Endothelial cell of umbilical vein (primary cell): ENCODE measurements at regions not wholly inside any gene's neighbourhood (a gene's known extent, or its start where the extent isn't known, plus 50 kb on each side); places are given as distances from the start of the nearest gene placed in this dataset.

Experiments
- BruUV-seq: library from RNA; stranded (reverse); fragments of 400-500 nt; replicated peaks from 2 replicates; lab custom pipeline; 2021; lab: Mats Ljungman, UMichigan
- CTCF ChIA-PET: fragments of 300-600, 350-600 bp; sonication (Branson Sonifier 250); formaldehyde crosslinking; loops from one replicate; lab custom pipeline; 2021; ENCODE audit warnings: antibody characterized with exemption, inconsistent platforms; lab: Charles Lee
- POLR2A ChIA-PET: fragments of 300-600, 350-600 bp; sonication (Branson Sonifier 250); formaldehyde crosslinking; loops from one replicate; lab custom pipeline; 2021; ENCODE audit warnings: antibody characterized with exemption, inconsistent platforms; lab: Charles Lee
- DNase-seq: peaks from one replicate; pipeline ENCODE4 v3.0.0-alpha.2; 2011; ENCODE audit warnings: low read depth, low spot score
- FAIRE-seq: peaks from 2 replicates; lab custom pipeline; 2011; peaks lifted over from hg19 to GRCh38; lab: Jason Lieb, UNC
- H2AFZ ChIP-seq: 2 replicates; pipeline ENCODE4 v1.6.0; 2012; ENCODE audit warnings: low read depth, low read length, control low read depth, inconsistent platforms
- H3K27ac ChIP-seq: 2 replicates; pipeline ENCODE4 v1.5.1; 2011; ENCODE audit warnings: low read depth, mild to moderate bottlenecking, control low read depth, low read length, moderate library complexity; ENCODE audit not compliant: insufficient read depth
- H3K27me3 ChIP-seq, 2 experiments: 2 replicates each; pipeline versions ENCODE4 v1.6.0 to v1.6.1; 2011; ENCODE audit warnings: low read length in 2 of 2, mixed read lengths in 1 of 2; ENCODE audit not compliant: control insufficient read depth in 2 of 2, insufficient read depth in 2 of 2
- H3K36me3 ChIP-seq, 2 experiments: 2 replicates in 1 of 2; 3 replicates in 1 of 2; pipeline ENCODE4 v1.5.1; 2011; ENCODE audit warnings: low read length in 2 of 2, mild to moderate bottlenecking in 1 of 2, moderate library complexity in 1 of 2; ENCODE audit not compliant: control insufficient read depth in 2 of 2, insufficient read depth in 2 of 2; ENCODE audit errors: extremely low read depth in 1 of 2
- H3K4me1 ChIP-seq: 3 replicates; pipeline ENCODE4 v1.5.1; 2011; ENCODE audit warnings: mild to moderate bottlenecking, low read length; ENCODE audit not compliant: control insufficient read depth, insufficient read depth; ENCODE audit errors: extremely low read depth
- H3K4me2 ChIP-seq: 2 replicates; pipeline ENCODE4 v1.6.1; 2011; ENCODE audit warnings: low read length, control low read depth, mixed read lengths; ENCODE audit not compliant: insufficient read depth
- H3K4me3 ChIP-seq, 3 experiments: fragments of 200-600 bp in 1 of 3; sonication (generic), shearing (Covaris generic) in 1 of 3; replicated peaks in 1 of 3; 2 replicates each; pipeline ENCODE4 v1.5.1; 2011 to 2016; ENCODE audit warnings: control low read depth in 3 of 3, low read length in 3 of 3, mild to moderate bottlenecking in 2 of 3, inconsistent platforms in 1 of 3, low read depth in 1 of 3, moderate library complexity in 1 of 3; ENCODE audit not compliant: insufficient read depth in 1 of 3
- H3K79me2 ChIP-seq: 2 replicates; pipeline ENCODE4 v1.6.0; 2012; ENCODE audit warnings: low read length, inconsistent platforms; ENCODE audit not compliant: control insufficient read depth, insufficient read depth
- H3K9ac ChIP-seq: replicated peaks from 2 replicates; pipeline ENCODE3; 2011; ENCODE audit warnings: low read length, control low read depth; ENCODE audit not compliant: insufficient read depth; ENCODE audit errors: extremely low read depth
- H3K9me1 ChIP-seq: replicated peaks from 3 replicates; pipeline ENCODE4 v1.6.0; 2011; ENCODE audit warnings: mild to moderate bottlenecking, low read length; ENCODE audit not compliant: control insufficient read depth, insufficient read depth; ENCODE audit errors: extremely low read depth
- H3K9me3 ChIP-seq: replicated peaks from 2 replicates; pipeline ENCODE4 v1.5.1; 2012; ENCODE audit warnings: low read length, inconsistent platforms; ENCODE audit not compliant: control insufficient read depth, insufficient read depth
- H4K20me1 ChIP-seq: replicated peaks from 2 replicates; pipeline ENCODE3; 2011; ENCODE audit warnings: mild to moderate bottlenecking, low read length; ENCODE audit not compliant: control insufficient read depth, insufficient read depth; ENCODE audit errors: extremely low read depth
- EZH2 ChIP-seq: IDR thresholded peaks from 2 replicates; pipeline ENCODE4 v1.6.1; 2012; ENCODE audit warnings: borderline replicate concordance, low read depth, mild to moderate bottlenecking, moderate library complexity, low read length, inconsistent platforms; ENCODE audit not compliant: severe bottlenecking
- FOS ChIP-seq: IDR thresholded peaks from 2 replicates; pipeline ENCODE4 v1.6.1; 2011; ENCODE audit warnings: mild to moderate bottlenecking, low read length, moderate library complexity, borderline replicate concordance; ENCODE audit not compliant: insufficient read depth
- GATA2 ChIP-seq: IDR thresholded peaks from 2 replicates; pipeline ENCODE4 v1.7.0; 2011; ENCODE audit warnings: low read depth, mild to moderate bottlenecking, moderate library complexity, mixed read lengths, low read length; ENCODE audit not compliant: insufficient read length, insufficient read depth
- JUN ChIP-seq: IDR thresholded peaks from 2 replicates; pipeline ENCODE4 v1.6.1; 2011; ENCODE audit warnings: borderline replicate concordance, low read depth; ENCODE audit not compliant: insufficient read length, insufficient read depth
- MYC ChIP-seq: IDR thresholded peaks from one replicate; pipeline ENCODE4 v1.6.1; 2011; ENCODE audit warnings: mild to moderate bottlenecking, low read depth, low read length
- POLR2A ChIP-seq: IDR thresholded peaks from 2 replicates; pipeline ENCODE4 v1.6.1; 2012; ENCODE audit warnings: low read depth, mild to moderate bottlenecking, control low read depth, low read length
- POLR2AphosphoS5 ChIP-seq: IDR thresholded peaks from 2 replicates; pipeline ENCODE4 v1.6.1; 2012; ENCODE audit warnings: low read depth, mild to moderate bottlenecking, control low read depth, low read length, moderate library complexity; ENCODE audit not compliant: insufficient read depth
- dilution Hi-C: fragments of 300-500 bp; cut with MboI; formaldehyde crosslinking; loops from one replicate; pipeline ENCODE4 v1.15.0; 2019; ENCODE audit warnings: low sequenced_read_pairs; ENCODE audit not compliant: extremely low pct_ligation_motif_present
- intact Hi-C: fragments of 100-400 bp; cut with micrococcal nuclease; formaldehyde crosslinking; loops from one replicate; pipeline ENCODE4 v1.10.0; 2022
- TF ChIP-seq, protein P1 (sequence below): IDR thresholded peaks from 2 replicates; pipeline ENCODE4 v1.6.1; 2011; ENCODE audit not compliant: insufficient read depth, insufficient read length
- TF ChIP-seq, protein P2 (sequence below), 2 donors: IDR thresholded peaks; 1 replicate in 1 of 2; 2 replicates in 1 of 2; pipeline ENCODE4 v1.5.1; 2011; ENCODE audit warnings: low read length in 2 of 2, mild to moderate bottlenecking in 2 of 2, moderate library complexity in 2 of 2, control low read depth in 1 of 2, inconsistent platforms in 1 of 2, low read depth in 1 of 2; ENCODE audit not compliant: insufficient read depth in 1 of 2; ENCODE audit errors: extremely low read depth in 1 of 2

DNA sequence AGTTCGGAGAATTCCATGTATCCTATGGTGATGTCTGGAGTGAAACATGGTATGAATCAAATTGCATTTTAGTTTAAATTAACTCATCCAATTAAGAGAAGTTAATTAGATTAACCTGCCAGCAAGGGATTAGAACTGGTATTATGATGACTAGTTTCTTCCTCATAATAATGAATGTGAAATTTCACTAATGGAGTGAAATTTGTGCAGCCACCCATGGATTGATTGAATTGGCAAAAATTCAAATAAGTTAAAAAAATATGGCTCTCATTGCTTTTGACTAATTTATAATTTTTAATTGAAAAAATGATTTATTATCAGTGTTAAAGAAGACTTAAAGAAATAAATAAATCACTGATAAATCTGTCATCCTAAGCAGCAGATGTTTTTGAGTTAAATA is 232.0 kb downstream of the KCNRG start:
- dilution Hi-C loops: no loop called here
- TF ChIP-seq, protein P1, sequence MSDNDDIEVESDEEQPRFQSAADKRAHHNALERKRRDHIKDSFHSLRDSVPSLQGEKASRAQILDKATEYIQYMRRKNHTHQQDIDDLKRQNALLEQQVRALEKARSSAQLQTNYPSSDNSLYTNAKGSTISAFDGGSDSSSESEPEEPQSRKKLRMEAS: no peak
- TF ChIP-seq MYC (no peak), JUN (no peak), EZH2 (no peak), FOS (no peak), POLR2A (no peak), GATA2 (no peak), POLR2AphosphoS5 (no peak)
- TF ChIP-seq, protein P2, sequence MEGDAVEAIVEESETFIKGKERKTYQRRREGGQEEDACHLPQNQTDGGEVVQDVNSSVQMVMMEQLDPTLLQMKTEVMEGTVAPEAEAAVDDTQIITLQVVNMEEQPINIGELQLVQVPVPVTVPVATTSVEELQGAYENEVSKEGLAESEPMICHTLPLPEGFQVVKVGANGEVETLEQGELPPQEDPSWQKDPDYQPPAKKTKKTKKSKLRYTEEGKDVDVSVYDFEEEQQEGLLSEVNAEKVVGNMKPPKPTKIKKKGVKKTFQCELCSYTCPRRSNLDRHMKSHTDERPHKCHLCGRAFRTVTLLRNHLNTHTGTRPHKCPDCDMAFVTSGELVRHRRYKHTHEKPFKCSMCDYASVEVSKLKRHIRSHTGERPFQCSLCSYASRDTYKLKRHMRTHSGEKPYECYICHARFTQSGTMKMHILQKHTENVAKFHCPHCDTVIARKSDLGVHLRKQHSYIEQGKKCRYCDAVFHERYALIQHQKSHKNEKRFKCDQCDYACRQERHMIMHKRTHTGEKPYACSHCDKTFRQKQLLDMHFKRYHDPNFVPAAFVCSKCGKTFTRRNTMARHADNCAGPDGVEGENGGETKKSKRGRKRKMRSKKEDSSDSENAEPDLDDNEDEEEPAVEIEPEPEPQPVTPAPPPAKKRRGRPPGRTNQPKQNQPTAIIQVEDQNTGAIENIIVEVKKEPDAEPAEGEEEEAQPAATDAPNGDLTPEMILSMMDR (IDR thresholded peaks at IDR 0.05; ENCODE audit: extremely low read depth in 1 of 2, insufficient read depth in 1 of 2, low read depth in 1 of 2, low read length in 2 of 2): no peak
- Histone ChIP-seq H3K9ac (no peak overlapping the region), H3K36me3 (no peaks in the 10 kb centered on the region), H3K27me3 (no peaks in the 10 kb centered on the region), H3K9me1 (no peaks in the 10 kb centered on the region), H3K79me2 (no peaks in the 10 kb centered on the region), H3K27ac (no peak overlapping the region), H3K4me1 (peaks cover 15% of the 10 kb centered on the region), H3K4me3 (no peak overlapping the region), H3K9me3 (no peaks in the 10 kb centered on the region), H3K4me2 (no peak overlapping the region), H2AFZ (no peak overlapping the region), H4K20me1 (no peaks in the 10 kb centered on the region)
- ChIA-PET POLR2A (no interaction called here), CTCF (no interaction called here)
- no peak for DNase-seq
- BruUV-seq: no TSS peak
- intact Hi-C loops: no loop called here
- FAIRE-seq: no peak
